K562 (cell line): ENCODE measurements at regions not wholly inside any gene's neighbourhood (a gene's known extent, or its start where the extent isn't known, plus 50 kb on each side); places are given as distances from the start of the nearest gene placed in this dataset.

Experiments used
- ATAC-seq: fragments of 200-7000 bp; cut with Tn5 transposase; 3 replicates; pipeline ENCODE4 v1.9.1; 2020; ENCODE audit warnings: moderate library complexity
- BruUV-seq: library from RNA; stranded (reverse); fragments of 400-500 nt; replicated peaks from 2 replicates; lab custom pipeline; 2021; lab: Mats Ljungman, UMichigan
- CTCF ChIA-PET: fragments of 300-600 bp; formaldehyde crosslinking; extraction: SDS; loops from one replicate; lab custom pipeline; 2021; ENCODE audit warnings: low intra/inter-chr PET ratio; lab: Yijun Ruan, JAX
- POLR2A ChIA-PET: fragments of 300-600, 350-650 bp; sonication (Branson Sonifier 250); formaldehyde crosslinking; extraction: SDS; loops from one replicate; lab custom pipeline; 2021; ENCODE audit warnings: antibody characterized with exemption, inconsistent platforms; lab: Yijun Ruan, JAX
- DNase-seq, 4 experiments: peaks; one replicate each; pipeline versions ENCODE4 v3.0.0 to v3.0.0-alpha.2; 2011 to 2018; ENCODE audit warnings: low spot score in 3 of 4, mixed read lengths in 3 of 4; ENCODE audit errors: extremely low read depth in 1 of 4
- FAIRE-seq: peaks from 2 replicates; lab custom pipeline; 2011; peaks lifted over from hg19 to GRCh38; lab: Jason Lieb, UNC
- H2AFZ ChIP-seq: 2 replicates; pipeline ENCODE4 v1.6.0; 2011; ENCODE audit warnings: low read depth, low read length, control low read depth, inconsistent platforms
- H3K27ac ChIP-seq: fragments of 200-600 bp; 3 replicates; pipeline ENCODE4 v1.8.0; 2011; ENCODE audit warnings: low read depth, mild to moderate bottlenecking, control low read depth, inconsistent platforms, low read length, moderate library complexity, mixed read lengths; ENCODE audit errors: extremely low read depth
- H3K27me3 ChIP-seq, 2 experiments: fragments of 300-600 bp in 1 of 2; 2 replicates in 1 of 2; 3 replicates in 1 of 2; pipeline versions ENCODE4 v1.6.0 to v1.8.0; 2011; ENCODE audit warnings: inconsistent platforms in 2 of 2, low read length in 2 of 2, mild to moderate bottlenecking in 1 of 2, mixed read lengths in 1 of 2, moderate library complexity in 1 of 2; ENCODE audit not compliant: control insufficient read depth in 2 of 2, insufficient read depth in 2 of 2
- H3K36me3 ChIP-seq: fragments of 300-600 bp; 3 replicates; pipeline ENCODE4 v1.8.0; 2011; ENCODE audit warnings: mild to moderate bottlenecking, low read length, inconsistent platforms; ENCODE audit not compliant: control insufficient read depth, insufficient read depth
- H3K4me1 ChIP-seq, 2 experiments: fragments of 200-600 bp in 1 of 2; replicated peaks in 1 of 2; 2 replicates in 1 of 2; 3 replicates in 1 of 2; pipeline versions ENCODE4 v1.5.1 to v1.8.0; 2011; ENCODE audit warnings: inconsistent platforms in 2 of 2, low read length in 2 of 2, mild to moderate bottlenecking in 1 of 2, mixed read lengths in 1 of 2, moderate library complexity in 1 of 2; ENCODE audit not compliant: control insufficient read depth in 2 of 2, insufficient read depth in 2 of 2
- H3K4me2 ChIP-seq: 2 replicates; pipeline ENCODE4 v1.6.1; 2011; ENCODE audit warnings: low read length, control low read depth, inconsistent platforms, mixed read lengths; ENCODE audit not compliant: insufficient read depth
- H3K4me3 ChIP-seq: fragments of 200-600 bp; sonication (generic), shearing (Covaris generic); 2 replicates; pipeline ENCODE4 v1.5.1; 2016; ENCODE audit warnings: control low read depth, inconsistent platforms
- H3K79me2 ChIP-seq: fragments of 200-600 bp; 3 replicates; pipeline ENCODE4 v1.8.0; 2011; ENCODE audit warnings: low read length, inconsistent platforms; ENCODE audit not compliant: control insufficient read depth, insufficient read depth
- H3K9ac ChIP-seq, 2 experiments: 2 replicates each; pipeline versions ENCODE4 v1.6.0 to v1.6.1; 2011; ENCODE audit warnings: low read depth in 2 of 2, low read length in 2 of 2, control low read depth in 1 of 2, inconsistent platforms in 1 of 2, mild to moderate bottlenecking in 1 of 2, mixed read lengths in 1 of 2; ENCODE audit not compliant: insufficient read depth in 1 of 2
- H3K9me1 ChIP-seq: one replicate; pipeline ENCODE4 v1.6.0; 2011; ENCODE audit warnings: inconsistent platforms, mild to moderate bottlenecking, low read length, moderate library complexity; ENCODE audit not compliant: control insufficient read depth, insufficient read depth
- H3K9me3 ChIP-seq: replicated peaks from 2 replicates; pipeline ENCODE4 v1.5.1; 2011; ENCODE audit warnings: low read depth, low read length, inconsistent platforms; ENCODE audit not compliant: control insufficient read depth, insufficient read depth
- H4K20me1 ChIP-seq: replicated peaks from 2 replicates; pipeline ENCODE4 v1.6.1; 2011; ENCODE audit warnings: low read length, inconsistent platforms, mixed read lengths; ENCODE audit not compliant: control insufficient read depth, insufficient read depth
- DIDO1 ChIP-seq: fragments of 450-650 bp; IDR thresholded peaks from 2 replicates; pipeline ENCODE4 v1.6.1; 2016; ENCODE audit warnings: low read depth, missing biosample characterization, missing genetic modification characterization
- DNMT1 ChIP-seq: fragments of 450-650 bp; IDR thresholded peaks from 2 replicates; pipeline ENCODE4 v1.6.1; 2016; ENCODE audit warnings: antibody characterized with exemption, mild to moderate bottlenecking
- E2F6 ChIP-seq, 2 experiments: IDR thresholded peaks; 2 replicates each; pipeline ENCODE4 v1.6.1; 2011; ENCODE audit warnings: borderline replicate concordance in 1 of 2, control low read depth in 1 of 2, low read depth in 1 of 2, low read length in 1 of 2, mild to moderate bottlenecking in 1 of 2, mixed read lengths in 1 of 2, moderate library complexity in 1 of 2; ENCODE audit not compliant: insufficient read depth in 1 of 2, insufficient read length in 1 of 2, poor library complexity in 1 of 2, severe bottlenecking in 1 of 2; ENCODE audit errors: extremely low read depth in 1 of 2
- ERF ChIP-seq: fragments of 450-650 bp; formaldehyde crosslinking; IDR thresholded peaks from 2 replicates; pipeline ENCODE4 v1.4.0; 2020; ENCODE audit warnings: mild to moderate bottlenecking, mixed read lengths
- ETS2 ChIP-seq: IDR thresholded peaks from 2 replicates; pipeline ENCODE4 v1.6.1; 2016; ENCODE audit warnings: borderline replicate concordance, missing genetic modification characterization, mild to moderate bottlenecking, moderate library complexity, missing compliant biosample characterization; ENCODE audit not compliant: poor library complexity, severe bottlenecking
- HDAC8 ChIP-seq: fragments of 450-650 bp; IDR thresholded peaks from 2 replicates; pipeline ENCODE4 v1.6.1; 2016; ENCODE audit warnings: mild to moderate bottlenecking, missing genetic modification characterization, moderate library complexity, missing compliant biosample characterization
- ILK ChIP-seq: fragments of 450-650 bp; IDR thresholded peaks from 2 replicates; pipeline ENCODE4 v1.6.1; 2016; ENCODE audit warnings: missing genetic modification characterization, low read depth, mild to moderate bottlenecking, missing compliant biosample characterization, moderate library complexity, borderline replicate concordance
- KDM5B ChIP-seq: fragments of 200-600 bp; sonication (generic); IDR thresholded peaks from 2 replicates; pipeline ENCODE4 v1.6.1; 2012; ENCODE audit warnings: low read depth, mild to moderate bottlenecking, moderate library complexity, low read length, control low read depth, inconsistent platforms; ENCODE audit not compliant: insufficient replicate concordance
- NBN ChIP-seq: fragments of 450-650 bp; IDR thresholded peaks from 2 replicates; pipeline ENCODE4 v1.6.1; 2016; ENCODE audit warnings: low read depth, mild to moderate bottlenecking
- PRMT5 ChIP-seq: sonication (generic); formaldehyde crosslinking; IDR thresholded peaks from 2 replicates; pipeline ENCODE4 v1.5.0; 2020; ENCODE audit warnings: missing genetic modification reagents
- RAD21 ChIP-seq, 2 experiments: fragments of 250-450 bp in 1 of 2; fragments of 450-650 bp in 1 of 2; sonication (Bioruptor Pico) in 1 of 2; formaldehyde crosslinking in 1 of 2; IDR thresholded peaks in 1 of 2; conservative IDR thresholded peaks in 1 of 2; 2 replicates each; pipeline versions ENCODE4 v1.4.0 to v1.8.0; 2020 to 2022; ENCODE audit warnings: mild to moderate bottlenecking in 2 of 2, moderate library complexity in 1 of 2
- ZBTB9 ChIP-seq: fragments of 450-650 bp; formaldehyde crosslinking; IDR thresholded peaks from 2 replicates; pipeline ENCODE4 v1.4.0; 2020; ENCODE audit warnings: mild to moderate bottlenecking, moderate library complexity
- ZFX ChIP-seq: sonication (generic); formaldehyde crosslinking; IDR thresholded peaks from 2 replicates; pipeline ENCODE4 v1.8.0; 2022; ENCODE audit warnings: mild to moderate bottlenecking, missing genetic modification reagents, moderate library complexity
- ZNF764 ChIP-seq: fragments of 250-450 bp; sonication (Bioruptor Pico); IDR thresholded peaks from 2 replicates; pipeline ENCODE4 v1.4.0; 2020; ENCODE audit warnings: low read depth, mild to moderate bottlenecking, moderate library complexity
- ZNF830 ChIP-seq: fragments of 250-450 bp; sonication (Bioruptor Pico); IDR thresholded peaks from 2 replicates; pipeline ENCODE4 v1.5.0; 2021; ENCODE audit warnings: mild to moderate bottlenecking
- WGBS: fragments of 100-300 bp; shearing (Covaris generic); methylation state at CpG from one replicate; pipeline ENCODE4 v1.1.6; 2016; ENCODE audit warnings: low coverage, mixed read lengths; ENCODE audit not compliant: insufficient coverage; ENCODE audit errors: missing lambda C conversion rate; 5-methylcytosine and 5-hydroxymethylcytosine counted together
- in situ Hi-C: fragments of 300-500 bp; cut with MboI; formaldehyde crosslinking; loops from 4 replicates; pipeline ENCODE4 v1.15.0; 2018; ENCODE audit warnings: inconsistent platforms, mixed read lengths
- intact Hi-C: fragments of 100-400 bp; cut with micrococcal nuclease; formaldehyde crosslinking; loops from 2 replicates; pipeline ENCODE4 v1.14.2; 2022

GRCh38 chr12:88684170-88684569 lies 103.9 kb upstream of the KITLG start:
- H4K20me1 ChIP-seq = no peaks in the 10 kb centered on the region
- no peak overlapping the region for H3K9ac ChIP-seq
- H3K4me3 ChIP-seq = no peak overlapping the region
- no peaks in the 10 kb centered on the region for H3K79me2 ChIP-seq
- no peaks in the 10 kb centered on the region for H3K9me1 ChIP-seq
- no peaks in the 10 kb centered on the region for H3K27me3 ChIP-seq
- DNase-seq (no peak), FAIRE-seq (no peak), ATAC-seq (no peak)
- no peak overlapping the region for H3K27ac ChIP-seq
- H3K36me3 ChIP-seq = no peaks in the 10 kb centered on the region
- H2AFZ ChIP-seq = no peak overlapping the region
- ChIA-PET POLR2A (no interaction called here), CTCF (no interaction called here)
- H3K4me1 ChIP-seq = no peaks in the 10 kb centered on the region
- no peak overlapping the region for H3K4me2 ChIP-seq
- TF ChIP-seq DIDO1 (tag) (no peak), RAD21 (CRISPR knock-in tag; conservative IDR thresholded peaks at IDR 0.05 in 1 of 2, IDR thresholded peaks at IDR 0.05 in 1 of 2) (no peak), ZFX (no peak), ZNF764 (no peak), ETS2 (no peak)
- no TSS peak for BruUV-seq
- in situ Hi-C loops = no loop called here
- H3K9me3 ChIP-seq = no peaks in the 10 kb centered on the region; the same call in 1 of the 2 replicates
- WGBS = 3% methylated on average over 2 of the region's 2 CpGs
- intact Hi-C loops = no loop called here

GRCh38 chr12:88683628-88684027 lies 103.4 kb upstream of the KITLG start:
- ChIA-PET POLR2A (no interaction called here), CTCF (no interaction called here)
- Histone ChIP-seq H4K20me1 (no peaks in the 10 kb centered on the region), H2AFZ (no peak overlapping the region), H3K36me3 (no peaks in the 10 kb centered on the region), H3K4me1 (no peaks in the 10 kb centered on the region), H3K9me1 (no peaks in the 10 kb centered on the region), H3K4me2 (no peak overlapping the region), H3K9ac (no peak overlapping the region), H3K27ac (no peak overlapping the region), H3K4me3 (no peak overlapping the region), H3K9me3 (no peaks in the 10 kb centered on the region; the same call in 1 of the 2 replicates), H3K27me3 (no peaks in the 10 kb centered on the region), H3K79me2 (no peaks in the 10 kb centered on the region)
- no TSS peak for BruUV-seq
- intact Hi-C loops (no loop called here), in situ Hi-C loops (no loop called here)
- FAIRE-seq (no peak), ATAC-seq (no peak), DNase-seq (no peak)
- WGBS = 0% methylated on average over 1 of the region's 1 CpG
- TF ChIP-seq NBN = no peak
- no peak for TF ChIP-seq ZBTB9
- no peak for TF ChIP-seq ILK (tag)
- no peak for TF ChIP-seq PRMT5
- no peak for TF ChIP-seq ZNF830
- TF ChIP-seq HDAC8 = no peak
- no peak for TF ChIP-seq ERF (CRISPR knock-in tag)
- no peak for TF ChIP-seq E2F6 (IDR thresholded peaks at IDR 0.05; ENCODE audit: borderline replicate concordance in 1 of 2, extremely low read depth in 1 of 2, insufficient read depth in 1 of 2, insufficient read length in 1 of 2, low read depth in 1 of 2, low read length in 1 of 2, poor library complexity in 1 of 2, severe bottlenecking in 1 of 2)
- no peak for TF ChIP-seq KDM5B
- no peak for TF ChIP-seq DNMT1
